ENCODE measurements at regions not wholly inside any gene's neighbourhood (a gene's known extent, or its start where the extent isn't known, plus 50 kb on each side); places are given as distances from the start of the nearest gene placed in this dataset.

DNA sequence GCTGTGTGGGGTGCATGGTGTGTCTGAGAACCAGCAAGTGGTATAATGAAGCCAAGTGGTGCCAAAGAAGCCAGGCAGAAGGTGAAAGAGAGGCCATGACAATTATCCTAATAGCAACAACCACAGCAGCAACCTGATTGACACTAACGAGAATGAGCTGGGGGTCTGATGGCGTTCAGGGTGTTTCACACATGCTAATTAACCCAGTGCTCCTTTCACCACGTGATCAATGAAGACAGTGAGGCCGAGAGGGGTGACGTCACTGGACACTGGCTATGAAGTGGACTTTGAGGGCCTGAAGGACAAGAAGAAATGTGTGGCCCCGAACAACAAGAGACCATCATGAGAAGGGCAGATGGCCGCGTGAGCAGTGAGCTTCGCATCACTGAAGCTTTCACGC, 364.4 kb upstream of the ID2 start:
- no peak overlapping the region for H3K4me3 ChIP-seq (replicated peaks in 1 of 3)
- no peak for DNase-seq
- no peak overlapping the region for H3K27ac ChIP-seq
- peaks cover 0 to 4% of the 10 kb centered on the region in 2 donors for H3K4me1 ChIP-seq
- H3K27me3 ChIP-seq: no peaks in the 10 kb centered on the region
- TF ChIP-seq, protein P1, sequence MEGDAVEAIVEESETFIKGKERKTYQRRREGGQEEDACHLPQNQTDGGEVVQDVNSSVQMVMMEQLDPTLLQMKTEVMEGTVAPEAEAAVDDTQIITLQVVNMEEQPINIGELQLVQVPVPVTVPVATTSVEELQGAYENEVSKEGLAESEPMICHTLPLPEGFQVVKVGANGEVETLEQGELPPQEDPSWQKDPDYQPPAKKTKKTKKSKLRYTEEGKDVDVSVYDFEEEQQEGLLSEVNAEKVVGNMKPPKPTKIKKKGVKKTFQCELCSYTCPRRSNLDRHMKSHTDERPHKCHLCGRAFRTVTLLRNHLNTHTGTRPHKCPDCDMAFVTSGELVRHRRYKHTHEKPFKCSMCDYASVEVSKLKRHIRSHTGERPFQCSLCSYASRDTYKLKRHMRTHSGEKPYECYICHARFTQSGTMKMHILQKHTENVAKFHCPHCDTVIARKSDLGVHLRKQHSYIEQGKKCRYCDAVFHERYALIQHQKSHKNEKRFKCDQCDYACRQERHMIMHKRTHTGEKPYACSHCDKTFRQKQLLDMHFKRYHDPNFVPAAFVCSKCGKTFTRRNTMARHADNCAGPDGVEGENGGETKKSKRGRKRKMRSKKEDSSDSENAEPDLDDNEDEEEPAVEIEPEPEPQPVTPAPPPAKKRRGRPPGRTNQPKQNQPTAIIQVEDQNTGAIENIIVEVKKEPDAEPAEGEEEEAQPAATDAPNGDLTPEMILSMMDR (IDR thresholded peaks at IDR 0.05): no peak
- TF ChIP-seq POLR2A (IDR thresholded peaks at IDR 0.05): no peak
- intact Hi-C loops (cut with DNase I): no loop called here
- 84% methylated on average over 10 of the region's 10 CpGs for WGBS, 2 donors
- H3K36me3 ChIP-seq: no peaks in the 10 kb centered on the region
- no peaks in the 10 kb centered on the region for H3K9me3 ChIP-seq

DNA sequence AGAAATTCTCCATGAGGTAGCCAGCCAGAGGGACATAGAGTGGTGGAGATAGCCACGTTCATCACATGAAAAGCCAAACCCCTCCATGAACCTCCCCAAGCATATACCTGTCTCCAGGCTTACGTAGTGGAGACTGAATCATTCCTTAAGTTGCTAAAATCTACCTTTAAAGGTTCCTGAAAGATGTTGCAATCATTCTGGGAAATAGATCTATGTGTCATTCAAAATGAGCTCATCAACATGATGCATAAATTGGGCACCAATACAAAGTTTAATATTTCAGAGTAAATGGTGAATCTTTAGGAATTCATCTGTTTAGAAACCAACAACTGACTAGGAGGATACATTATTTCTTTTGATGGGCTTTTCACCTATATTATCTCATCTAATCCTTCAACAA, 362.6 kb upstream of the ID2 start:
- intact Hi-C loops (cut with DNase I): no loop called here
- 55 to 85% methylated on average over 2 of the region's 2 CpGs for WGBS, 2 donors
- Histone ChIP-seq H3K27ac (no peak overlapping the region), H3K4me3 (replicated peaks in 1 of 3) (no peak overlapping the region), H3K4me1 (no peaks in the 10 kb centered on the region), H3K27me3 (no peaks in the 10 kb centered on the region), H3K36me3 (no peaks in the 10 kb centered on the region), H3K9me3 (no peaks in the 10 kb centered on the region)
- DNase-seq: no peak
- TF ChIP-seq, protein P1 (IDR thresholded peaks at IDR 0.05): no peak
- TF ChIP-seq POLR2A (IDR thresholded peaks at IDR 0.05): no peak

DNA sequence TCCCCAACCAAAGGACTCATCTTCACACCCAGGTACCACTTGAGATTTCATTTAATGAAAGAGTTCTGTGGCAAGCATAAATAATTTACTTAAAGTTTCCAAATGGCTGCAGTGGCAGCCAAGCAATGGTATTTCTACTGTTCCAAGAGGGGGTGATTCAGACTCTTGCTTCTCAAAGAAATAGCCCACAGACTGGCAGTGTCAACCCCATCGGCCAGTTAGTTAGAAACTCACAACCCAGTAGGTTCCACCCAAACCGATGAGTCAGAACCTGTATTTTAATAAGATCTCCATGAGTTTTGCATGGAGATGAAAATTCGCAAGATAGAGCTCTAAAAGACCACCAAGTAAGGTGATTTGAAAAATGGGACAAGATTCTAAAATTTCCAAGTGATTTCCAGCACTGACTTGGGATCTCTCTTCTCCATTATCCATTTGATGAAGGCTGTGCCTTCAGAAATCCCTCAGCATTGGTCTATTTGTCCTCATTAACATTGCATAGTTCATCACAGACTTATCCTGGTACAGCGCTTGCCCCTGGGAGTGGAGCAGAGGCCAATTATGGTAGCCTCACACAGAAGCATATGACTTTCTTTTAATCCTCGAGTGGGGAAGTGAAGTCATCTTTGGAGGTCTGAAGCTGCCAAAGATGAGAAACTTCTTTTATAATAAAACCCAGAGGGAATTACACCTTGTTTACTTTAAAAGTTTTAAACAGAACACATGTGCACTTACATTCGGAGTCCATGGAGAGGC, 361.4 kb upstream of the ID2 start:
- DNase-seq: no peak
- intact Hi-C loops (cut with DNase I): no loop called here
- Histone ChIP-seq H3K27ac (no peak overlapping the region), H3K36me3 (no peaks in the 10 kb centered on the region), H3K4me3 (replicated peaks in 1 of 3) (no peak overlapping the region), H3K4me1 (no peaks in the 10 kb centered on the region), H3K27me3 (no peaks in the 10 kb centered on the region), H3K9me3 (no peaks in the 10 kb centered on the region)
- WGBS, 2 donors: 83 to 92% methylated on average over 6 of the region's 6 CpGs
- TF ChIP-seq POLR2A (IDR thresholded peaks at IDR 0.05): no peak
- TF ChIP-seq, protein P1 (IDR thresholded peaks at IDR 0.05): no peak

DNA sequence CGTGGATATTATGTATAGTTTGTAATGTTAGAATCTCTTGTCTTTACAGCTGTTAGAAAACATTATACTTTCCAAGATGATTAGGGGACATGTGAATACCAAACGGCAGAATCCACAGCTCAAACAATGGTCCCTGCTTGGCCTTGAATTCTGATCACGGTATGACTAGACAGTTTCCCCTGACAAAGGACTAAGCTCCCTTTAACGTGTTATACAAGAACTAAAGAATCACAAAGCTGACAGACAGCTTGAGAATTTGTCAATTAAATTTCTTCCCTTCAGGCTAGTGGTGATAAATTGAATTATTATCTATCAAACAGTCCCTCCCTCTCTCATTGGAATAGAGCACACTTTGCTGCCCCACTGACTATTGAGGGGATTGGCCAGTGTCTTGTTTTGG, 359.2 kb upstream of the ID2 start:
- intact Hi-C loops (cut with DNase I): no loop called here
- Histone ChIP-seq H3K9me3 (no peaks in the 10 kb centered on the region), H3K27me3 (no peaks in the 10 kb centered on the region), H3K4me1 (no peaks in the 10 kb centered on the region), H3K27ac (no peak overlapping the region), H3K36me3 (no peaks in the 10 kb centered on the region), H3K4me3 (replicated peaks in 1 of 3) (no peak overlapping the region)
- 86 to 90% methylated on average over 4 of the region's 4 CpGs for WGBS, 2 donors
- no peak for DNase-seq
- no peak for TF ChIP-seq POLR2A (IDR thresholded peaks at IDR 0.05)
- TF ChIP-seq, protein P1 (IDR thresholded peaks at IDR 0.05): no peak

DNA sequence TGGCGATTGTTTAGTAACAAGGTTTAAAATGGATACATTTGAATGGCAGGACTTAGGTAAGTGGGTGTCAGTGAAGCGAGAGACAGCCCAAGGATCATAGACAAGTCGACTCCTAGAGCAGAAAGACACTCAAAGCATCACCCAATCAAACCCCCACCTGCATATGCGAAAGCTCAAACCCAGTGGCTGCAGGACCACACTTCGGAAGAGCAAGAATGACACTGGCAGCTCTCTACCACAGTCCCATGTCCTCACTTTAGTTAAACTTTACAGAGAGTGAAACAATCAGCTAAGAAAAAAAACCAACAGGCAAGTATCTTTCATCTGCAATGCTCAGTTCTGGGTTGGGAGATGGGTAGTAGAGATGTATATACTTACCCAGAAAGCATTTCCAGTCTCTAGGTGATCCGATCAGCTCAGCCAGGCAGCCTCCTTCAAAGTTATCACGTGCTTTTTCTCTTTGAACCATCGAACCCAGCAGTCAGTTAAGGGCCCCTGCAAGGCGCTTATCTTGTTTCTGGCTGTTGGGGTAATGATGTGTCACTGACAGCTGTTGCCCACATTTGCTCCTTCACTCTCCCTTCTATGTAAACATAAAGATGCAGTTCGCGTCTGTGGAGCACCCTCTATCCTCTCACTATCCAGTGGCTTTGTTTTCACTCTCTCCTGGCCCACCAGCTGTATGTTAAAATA, 357.5 kb upstream of the ID2 start:
- TF ChIP-seq, protein P1 (IDR thresholded peaks at IDR 0.05): no peak
- TF ChIP-seq POLR2A (IDR thresholded peaks at IDR 0.05): no peak
- Histone ChIP-seq H3K27ac (no peak overlapping the region), H3K27me3 (no peaks in the 10 kb centered on the region), H3K4me1 (no peaks in the 10 kb centered on the region), H3K36me3 (no peaks in the 10 kb centered on the region), H3K9me3 (no peaks in the 10 kb centered on the region), H3K4me3 (replicated peaks in 1 of 3) (no peak overlapping the region)
- intact Hi-C loops (cut with DNase I): no loop called here
- 57 to 59% methylated on average over 11 of the region's 11 CpGs for WGBS, 2 donors
- no peak for DNase-seq
